RKO (cell line): ENCODE measurements at regions not wholly inside any gene's neighbourhood (a gene's known extent, or its start where the extent isn't known, plus 50 kb on each side); places are given as distances from the start of the nearest gene placed in this dataset.
A peak's percentile ranks its signal among the peaks of the same experiment; 100 is the strongest.

Source experiments
- DNase-seq: peaks from one replicate; pipeline ENCODE4 v3.0.0-alpha.2; 2016; ENCODE audit warnings: low spot score

DNA sequence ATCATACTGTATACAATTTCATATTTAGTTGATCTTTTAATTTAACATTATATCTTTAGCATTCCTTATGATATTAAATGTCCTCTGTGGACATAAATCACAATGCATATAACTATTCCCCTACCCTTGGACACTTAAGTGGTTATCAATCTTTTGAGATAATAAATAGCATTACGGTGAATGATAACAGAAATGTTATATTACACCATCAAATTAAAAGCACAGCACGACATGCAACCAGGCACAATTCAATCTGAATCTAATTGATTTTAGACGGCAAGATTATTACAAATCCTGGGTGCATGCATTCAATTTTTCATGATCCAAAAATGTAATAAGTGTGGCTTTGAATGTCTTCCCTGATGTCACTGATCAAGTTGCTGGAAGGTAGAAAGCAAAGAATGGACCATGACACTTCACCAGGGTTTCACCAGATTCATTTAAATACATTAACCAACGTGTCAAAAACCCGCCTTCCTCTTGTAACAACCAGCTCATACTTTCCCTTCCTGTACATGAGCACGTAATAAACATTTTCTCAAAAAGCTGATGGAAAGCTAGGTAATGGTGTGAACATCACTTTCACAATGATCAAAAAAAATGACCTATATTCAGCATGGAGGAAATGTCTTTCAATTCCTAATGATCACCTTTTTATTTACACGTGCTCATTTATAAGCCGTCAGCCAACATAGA lies 513.7 kb upstream of the ID2 start:
- no peak for DNase-seq

DNA sequence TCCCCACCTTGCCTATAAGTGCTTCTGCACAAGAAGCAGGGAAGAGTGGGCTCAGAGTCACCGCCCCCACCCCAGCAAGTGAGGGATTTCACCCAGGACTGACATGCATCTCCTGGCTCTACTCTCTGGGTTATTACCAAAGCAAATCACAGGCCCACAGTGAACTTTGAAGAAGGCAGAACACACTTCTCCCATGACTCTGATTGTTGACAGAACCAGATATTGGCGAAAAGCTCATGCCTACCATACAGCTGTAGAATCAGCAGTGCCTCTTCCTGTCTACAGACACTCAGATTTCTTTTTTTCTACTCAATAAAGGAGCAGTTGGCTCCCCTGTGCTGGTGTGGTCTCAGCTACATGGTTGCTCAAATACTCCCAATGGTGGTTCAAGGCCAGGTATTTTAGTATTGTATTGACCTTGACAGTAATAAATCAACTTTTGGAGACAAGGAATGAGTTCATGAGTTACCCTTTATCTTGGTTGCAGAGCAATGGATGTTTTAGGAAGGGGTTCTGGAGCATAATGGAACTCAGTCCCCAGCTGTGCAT lies 512.9 kb upstream of the ID2 start:
- no peak for DNase-seq

DNA sequence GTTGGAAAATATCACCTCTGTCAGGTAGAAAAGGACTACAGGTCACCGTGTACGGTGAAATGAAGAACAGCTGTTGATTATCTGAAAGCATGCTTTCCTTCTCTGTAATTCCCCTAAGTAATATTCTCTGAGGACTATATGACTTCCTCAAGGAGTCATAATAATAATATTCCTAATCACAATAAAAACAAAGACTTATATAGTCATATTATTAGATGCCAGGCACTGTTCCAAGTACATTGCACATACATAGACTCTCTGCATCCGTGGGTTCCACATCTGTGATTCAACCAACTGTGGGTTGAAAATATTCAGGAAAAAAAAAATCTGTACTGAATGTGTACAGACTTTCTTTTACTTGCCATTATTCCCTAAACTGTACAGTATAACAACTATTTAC lies 512.4 kb upstream of the ID2 start:
- no peak for DNase-seq

DNA sequence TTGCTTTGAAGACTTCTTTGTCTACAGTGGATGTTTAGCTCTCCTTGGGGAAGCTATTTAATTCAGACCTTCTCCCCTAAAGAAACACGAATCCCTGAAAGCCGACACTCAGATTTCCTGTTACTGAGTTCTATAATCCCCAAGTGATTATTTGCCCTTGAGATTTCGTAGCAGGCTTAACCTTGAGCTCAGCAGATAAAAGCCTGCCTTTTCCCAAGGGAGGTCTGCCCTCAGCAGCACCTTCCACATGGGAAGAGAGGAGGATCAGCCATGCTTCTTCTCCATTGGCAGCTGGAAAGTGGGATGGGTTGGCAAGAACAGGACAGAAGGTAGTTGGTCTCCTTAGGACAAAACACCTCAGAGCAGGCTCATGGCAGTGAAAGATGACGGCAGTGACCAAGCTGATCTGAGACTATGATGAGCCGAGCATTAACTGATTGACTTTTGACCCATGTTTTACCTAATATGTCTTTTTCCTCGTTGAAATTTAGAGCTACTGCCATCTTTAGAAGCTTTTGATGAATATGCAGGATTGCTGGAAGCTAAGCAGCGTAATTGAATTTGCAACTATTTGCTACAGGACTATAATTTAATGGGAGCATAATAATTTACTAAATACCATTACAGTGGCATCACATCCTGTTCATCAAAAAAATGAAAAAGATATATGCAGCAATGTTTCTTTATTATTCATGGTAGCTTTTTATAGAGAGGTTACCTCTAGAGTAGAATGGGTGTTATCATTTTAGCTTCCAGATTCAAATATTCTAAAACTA lies 511.1 kb upstream of the ID2 start:
- no peak for DNase-seq

DNA sequence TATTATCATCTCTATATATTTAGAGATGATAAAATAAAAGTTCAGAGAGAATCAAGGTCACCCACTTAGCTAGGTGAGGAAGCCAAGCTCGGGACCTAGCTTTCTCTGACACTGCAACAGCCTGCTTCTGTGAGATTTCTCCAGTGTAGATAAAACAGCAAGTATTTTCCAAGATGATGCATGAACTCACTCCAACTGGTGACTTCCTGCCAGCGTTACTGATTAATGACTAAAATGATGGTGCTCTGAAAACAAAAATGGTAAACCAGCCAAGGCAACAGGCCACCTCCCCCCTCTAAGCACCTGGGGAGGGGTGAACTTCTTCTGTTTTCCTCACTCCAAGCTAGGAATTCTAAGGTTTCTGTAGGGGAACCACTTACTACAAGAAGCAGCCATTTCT lies 510.2 kb upstream of the ID2 start:
- no peak for DNase-seq

DNA sequence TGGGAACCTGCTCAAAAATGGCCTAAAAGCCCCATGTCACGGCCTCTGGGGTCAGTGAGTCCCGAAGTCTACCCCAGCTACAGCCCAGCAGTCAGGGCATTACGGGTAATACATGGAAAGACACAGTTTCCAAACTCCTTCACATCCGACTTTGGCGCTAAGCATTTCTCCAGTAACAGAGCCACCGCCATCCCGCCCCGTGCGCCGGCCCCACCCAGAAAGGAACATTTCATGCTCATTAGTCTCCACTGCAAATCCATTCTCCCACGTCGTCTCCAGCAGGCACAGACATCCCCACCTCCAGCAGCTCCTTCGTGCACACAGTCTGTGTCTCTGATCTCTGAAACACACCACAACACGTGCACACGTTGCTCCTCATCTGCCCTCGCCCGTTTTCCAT lies 509.2 kb upstream of the ID2 start:
- no peak for DNase-seq

DNA sequence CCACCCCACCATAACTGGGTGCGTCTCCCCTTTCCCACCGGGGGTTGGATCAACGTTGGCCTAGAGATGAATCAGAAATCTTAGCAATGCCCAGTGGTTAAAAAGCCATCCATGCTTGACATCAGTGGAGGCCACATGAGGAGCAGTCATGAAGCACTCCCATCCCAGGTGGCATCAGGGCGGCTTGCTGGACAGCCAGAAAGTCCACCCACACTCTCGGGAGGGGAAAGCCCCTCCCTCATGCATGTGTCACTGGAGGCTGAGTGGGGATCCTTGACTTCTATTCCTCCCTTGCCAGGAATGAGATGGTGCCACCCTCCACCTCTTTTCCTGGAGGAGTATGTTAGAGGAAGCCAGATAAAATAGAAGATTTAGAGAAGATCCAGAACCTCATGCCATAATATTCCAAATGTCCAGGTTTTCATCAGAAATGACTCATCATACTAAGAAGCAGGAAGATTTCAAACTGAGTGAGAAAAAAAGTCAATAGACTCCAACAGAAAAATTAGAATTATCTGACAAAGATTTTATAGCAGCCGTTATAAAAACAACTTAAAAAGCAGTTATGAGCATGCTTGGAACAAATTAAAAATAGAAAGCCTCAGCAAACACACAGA lies 507.1 kb upstream of the ID2 start:
- no peak for DNase-seq

DNA sequence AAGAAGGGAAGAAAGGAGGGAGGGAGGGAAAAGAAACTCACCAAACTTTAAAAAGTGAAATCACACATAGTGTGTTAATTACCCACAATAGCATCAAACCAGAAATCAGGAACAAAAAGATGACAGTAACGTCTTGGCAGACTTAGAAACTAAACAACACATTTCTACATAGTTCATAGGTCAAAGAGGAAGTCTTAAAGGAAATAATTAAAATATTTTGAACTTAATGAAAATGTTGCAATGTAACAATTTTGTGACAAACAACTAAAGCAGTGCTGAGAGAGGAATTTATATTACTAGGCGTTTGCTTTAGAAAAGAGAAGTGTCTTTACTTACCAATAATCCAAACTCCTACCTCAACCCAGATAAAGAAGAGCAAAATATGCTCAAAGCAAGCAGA lies 505.0 kb upstream of the ID2 start:
- no peak for DNase-seq

DNA sequence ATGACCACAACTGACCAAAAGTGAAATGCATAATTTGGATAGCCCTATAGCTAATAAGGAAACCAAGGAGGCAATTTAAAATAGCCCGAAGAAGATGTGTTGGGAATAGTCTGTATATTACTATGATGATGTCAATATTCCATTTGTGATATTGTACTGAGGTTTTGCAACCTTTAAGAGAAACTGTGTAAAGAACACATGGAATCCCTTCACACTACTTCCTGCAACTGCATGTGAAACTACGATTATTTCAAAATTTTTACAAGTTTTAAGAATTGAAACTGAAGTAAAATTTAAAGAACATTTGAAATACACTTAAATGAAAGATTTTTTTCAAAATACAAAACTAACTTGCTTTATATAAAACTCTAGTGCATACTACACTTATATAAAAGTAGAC lies 504.3 kb upstream of the ID2 start:
- no peak for DNase-seq

DNA sequence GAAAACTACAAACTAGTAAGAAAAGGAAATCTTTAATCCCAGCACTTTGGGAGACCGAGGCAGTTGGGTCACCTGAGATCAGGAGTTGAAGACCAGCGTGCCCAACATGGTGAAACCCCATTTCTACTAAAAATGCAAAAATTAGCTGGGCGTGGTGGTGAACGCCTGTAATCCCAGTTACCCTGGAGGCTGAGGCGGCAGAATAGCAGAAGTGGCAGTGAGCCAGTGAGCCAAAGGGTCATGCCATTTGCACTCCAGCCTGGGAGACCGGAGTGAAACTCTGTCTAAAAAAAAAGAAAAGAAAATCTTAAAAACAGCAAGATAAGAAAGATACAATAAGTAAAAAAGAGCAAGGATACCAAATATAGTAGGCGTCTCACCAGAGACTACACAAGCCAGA lies 502.9 kb upstream of the ID2 start:
- DNase-seq, result no peak

DNA sequence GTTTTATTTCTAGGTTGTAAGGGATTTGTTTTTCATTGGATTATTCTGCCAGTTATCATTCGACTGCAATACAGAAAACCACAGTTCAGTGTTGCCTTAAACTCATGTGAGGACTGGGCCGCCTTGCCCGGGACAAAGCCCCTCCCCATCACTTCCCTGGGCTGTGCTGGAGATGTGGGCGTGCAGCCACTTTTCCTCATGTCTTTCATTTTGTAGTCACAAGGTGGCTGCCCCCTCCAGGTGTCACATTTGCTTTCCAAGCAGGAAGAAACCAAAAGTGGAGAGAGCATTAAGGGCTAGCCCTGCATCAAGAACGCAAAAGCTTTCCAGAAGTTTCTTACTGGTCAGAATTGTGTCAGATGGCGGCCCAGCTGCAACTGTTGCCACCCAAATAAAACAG lies 492.5 kb upstream of the ID2 start:
- no peak for DNase-seq

DNA sequence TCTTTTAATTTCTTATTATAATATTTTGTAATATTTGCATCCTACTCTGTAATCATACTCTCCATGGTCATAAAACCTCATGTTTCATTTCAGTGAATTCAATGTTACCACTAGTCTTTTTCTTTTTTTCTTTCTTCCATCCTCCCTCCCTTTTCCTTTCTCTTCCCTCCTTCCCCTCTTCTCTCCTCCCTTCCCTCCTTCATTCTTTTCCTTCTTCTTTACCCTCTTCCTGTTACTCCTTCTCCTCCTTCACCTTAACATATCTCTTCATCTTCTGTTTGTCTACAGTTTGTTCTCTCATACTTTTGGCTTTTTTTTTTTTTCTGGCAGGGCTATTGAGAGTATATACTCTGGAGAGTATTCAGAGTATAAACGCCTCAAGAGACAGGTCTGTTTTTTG lies 491.6 kb upstream of the ID2 start:
- no peak for DNase-seq

DNA sequence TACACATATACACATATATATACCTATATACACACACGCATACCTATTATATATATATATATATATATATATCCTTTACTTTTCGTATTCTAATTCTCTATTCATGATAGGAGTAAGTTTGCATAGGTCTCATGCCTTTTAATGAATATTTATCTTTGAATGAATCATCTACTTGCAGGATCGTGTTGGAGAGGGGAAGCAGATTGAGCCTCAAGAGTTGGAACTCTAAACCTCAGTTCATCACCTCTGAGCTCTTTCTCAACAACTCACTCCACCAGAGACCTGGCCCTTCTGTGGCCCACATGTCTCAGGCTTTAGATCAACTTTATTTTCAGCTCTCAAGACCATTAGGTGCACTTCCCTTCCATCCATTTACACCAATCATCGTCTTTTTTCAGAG lies 490.4 kb upstream of the ID2 start:
- no peak for DNase-seq

DNA sequence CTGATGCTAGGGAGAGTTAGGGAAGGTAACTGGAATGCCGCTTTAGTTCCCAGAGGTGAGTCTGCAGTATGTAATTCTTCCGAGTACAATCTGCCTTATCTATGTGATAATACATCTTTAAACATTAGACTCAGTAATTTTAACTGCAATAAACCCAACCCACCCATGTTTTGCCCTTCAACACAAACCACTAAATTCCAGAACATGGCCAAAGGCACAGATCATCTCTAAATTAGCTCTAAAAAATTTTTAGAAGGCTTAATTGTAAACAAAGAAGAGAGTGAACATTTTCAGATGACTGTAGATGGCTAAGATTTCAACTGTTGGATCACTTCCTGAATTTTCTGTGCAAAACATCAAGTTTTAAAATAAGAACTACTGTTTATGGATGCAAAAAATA lies 488.7 kb upstream of the ID2 start:
- DNase-seq, result no peak

DNA sequence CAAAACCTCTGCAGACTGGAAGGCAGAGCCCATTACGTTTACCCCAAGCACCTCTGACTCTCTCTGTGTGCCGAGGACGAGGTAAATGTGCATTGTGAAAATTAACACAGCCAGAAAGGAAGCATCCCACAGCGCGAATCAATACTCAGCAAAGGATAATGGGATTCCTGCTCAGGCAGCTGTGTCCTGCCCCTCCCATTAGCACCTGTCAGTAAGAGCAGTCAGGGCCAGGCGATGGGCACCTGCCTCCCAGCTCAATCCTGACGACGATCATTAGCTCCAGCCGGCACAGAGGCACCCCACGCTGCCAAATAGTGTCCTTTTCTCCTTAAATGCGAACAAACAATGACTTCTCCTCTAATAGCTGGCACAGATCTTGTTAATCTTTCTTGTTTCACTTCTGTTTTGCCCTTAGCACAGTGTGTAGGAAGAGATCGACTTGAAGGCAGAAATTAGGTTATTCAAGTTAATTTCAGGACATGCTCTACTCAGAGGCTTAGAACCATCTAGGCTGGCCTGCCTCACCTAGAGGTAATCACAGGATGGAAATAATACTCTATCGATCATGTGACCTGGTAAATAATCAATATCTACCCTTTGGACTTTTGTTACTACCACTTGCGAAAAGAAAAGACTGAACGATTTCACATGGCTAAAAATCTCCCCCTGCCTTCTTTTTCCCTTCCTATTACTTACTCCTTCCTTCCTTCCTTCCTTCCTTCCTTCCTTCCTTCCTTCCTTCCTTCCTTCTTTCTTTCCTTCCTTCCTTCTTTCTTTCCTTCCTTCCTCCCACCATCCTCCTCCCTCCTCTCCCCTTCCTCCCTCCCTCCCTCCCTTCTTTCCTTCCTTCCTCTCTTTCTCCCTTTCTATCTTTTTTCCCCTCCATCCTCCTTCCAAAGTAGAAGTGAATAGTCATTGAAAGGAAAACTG lies 487.9 kb upstream of the ID2 start:
- no peak for DNase-seq

DNA sequence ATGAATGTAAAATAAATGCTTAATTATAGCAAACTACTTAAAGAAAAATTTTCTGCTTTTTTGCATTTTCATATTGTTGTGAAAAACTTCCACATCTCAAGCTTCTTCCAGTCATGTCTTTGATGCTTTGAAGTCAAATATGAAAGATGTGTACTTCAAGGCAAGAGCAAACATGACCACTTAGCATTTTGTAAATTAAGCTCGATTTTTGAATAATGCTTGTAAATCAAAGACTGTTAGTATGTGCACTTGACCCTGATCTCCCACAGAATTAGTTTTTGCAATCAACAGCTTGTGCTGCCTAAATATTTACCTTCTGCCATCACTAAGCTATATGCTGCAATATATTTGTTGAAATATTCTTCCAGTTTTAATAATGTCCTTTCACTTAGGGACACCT lies 486.1 kb upstream of the ID2 start:
- no peak for DNase-seq

DNA sequence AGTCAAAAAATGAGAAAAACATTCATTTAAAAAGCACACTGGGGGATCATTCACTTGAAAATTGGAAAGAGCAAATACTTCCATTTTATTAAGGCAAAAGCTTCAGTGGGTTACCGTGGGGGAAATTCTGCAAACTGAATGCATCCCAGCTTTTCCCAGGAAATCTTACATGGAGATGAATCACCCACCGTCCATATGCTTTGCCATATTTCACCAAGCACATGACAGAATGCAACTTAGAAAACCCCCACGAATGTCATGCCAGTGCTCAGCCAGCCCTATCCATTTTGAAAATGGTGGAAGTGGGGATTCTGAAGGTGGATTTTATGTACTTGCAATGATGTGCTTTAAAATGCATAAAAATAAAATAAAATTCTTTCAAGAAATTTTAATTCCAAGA lies 485.5 kb upstream of the ID2 start:
- no peak for DNase-seq

DNA sequence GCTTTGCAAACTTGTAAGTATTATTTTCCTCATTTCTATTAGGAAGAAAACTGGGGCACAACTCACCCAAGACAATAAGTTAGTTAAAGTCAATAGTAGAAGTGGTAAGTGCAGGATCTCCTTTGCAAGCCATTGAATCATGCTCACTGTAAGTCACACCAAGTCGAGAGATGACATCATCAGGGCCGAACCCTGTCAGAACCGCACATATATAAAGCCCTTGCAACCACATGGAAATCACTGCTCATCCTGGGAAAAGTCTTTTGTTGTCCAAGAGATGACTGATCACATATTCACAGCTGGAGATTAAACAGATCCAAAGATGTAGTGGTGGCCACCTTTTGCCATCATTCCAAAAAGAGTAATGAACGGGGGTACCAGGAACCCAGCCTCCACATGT lies 484.8 kb upstream of the ID2 start:
- peak; percentile 19 for DNase-seq

DNA sequence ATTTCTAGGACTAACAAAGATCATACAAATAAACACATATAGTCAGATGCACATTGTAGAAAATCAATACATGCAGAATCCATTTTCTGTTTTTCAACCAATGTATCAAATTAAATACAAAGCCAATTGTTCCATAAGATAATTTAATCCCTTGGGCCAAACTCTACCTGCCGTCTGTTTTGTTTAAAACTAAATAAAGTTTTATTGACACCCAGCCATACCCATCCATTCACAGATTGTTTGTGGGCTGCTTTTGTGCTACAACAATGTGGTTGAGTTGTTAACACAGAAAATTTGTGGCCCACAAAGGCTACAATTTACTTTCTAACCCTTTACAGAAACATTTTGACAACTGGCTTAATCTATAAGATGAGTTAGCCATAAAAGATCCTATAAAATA lies 484.0 kb upstream of the ID2 start:
- no peak for DNase-seq

DNA sequence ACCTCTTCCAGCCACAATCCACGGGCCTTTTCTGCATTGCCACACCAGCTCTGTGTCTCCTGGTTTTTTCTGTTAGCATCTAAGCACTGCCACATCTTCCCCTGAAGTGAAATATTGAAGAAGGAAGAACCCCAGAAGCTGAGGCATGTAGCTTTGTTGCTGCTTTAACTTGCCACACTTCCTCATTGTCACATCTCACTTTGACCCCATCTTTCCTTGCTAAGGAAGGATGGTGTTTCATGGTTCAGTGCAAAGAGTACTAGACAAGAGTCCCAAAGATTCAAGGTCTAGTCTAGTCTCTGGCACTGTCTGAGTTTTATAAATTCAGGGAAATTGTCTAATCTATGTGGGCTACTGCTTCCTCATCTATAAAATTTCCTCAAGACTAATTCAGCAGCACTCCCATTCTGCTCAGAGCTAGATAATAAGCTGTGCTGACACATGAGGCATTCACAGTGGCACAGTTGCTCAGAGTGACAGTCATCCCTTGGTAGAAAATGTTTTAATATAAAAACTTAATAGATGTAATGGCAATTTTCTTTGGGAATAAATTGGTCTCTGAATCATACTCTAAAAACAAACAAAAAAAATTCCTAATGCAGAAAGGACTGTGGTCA lies 483.0 kb upstream of the ID2 start:
- DNase-seq, result no peak

DNA sequence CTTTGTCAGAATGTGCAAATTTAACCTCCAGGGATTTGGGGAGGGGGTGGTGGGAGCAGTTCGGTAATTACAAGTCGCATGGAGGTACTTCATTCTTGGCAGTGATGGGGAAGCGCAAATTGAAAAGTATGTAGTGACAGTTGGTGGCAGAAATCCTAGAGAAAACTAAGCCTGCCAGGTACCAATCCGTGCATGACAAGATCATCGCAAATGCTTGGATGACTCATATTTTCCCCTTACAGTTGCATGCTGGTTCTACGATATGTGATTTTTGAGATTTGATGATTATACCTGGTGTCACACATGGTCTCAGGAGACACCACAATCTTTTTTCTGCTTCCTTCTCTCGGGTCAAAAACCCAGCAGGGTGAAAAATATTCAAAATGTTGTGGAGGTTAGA lies 479.7 kb upstream of the ID2 start:
- DNase-seq, result no peak

DNA sequence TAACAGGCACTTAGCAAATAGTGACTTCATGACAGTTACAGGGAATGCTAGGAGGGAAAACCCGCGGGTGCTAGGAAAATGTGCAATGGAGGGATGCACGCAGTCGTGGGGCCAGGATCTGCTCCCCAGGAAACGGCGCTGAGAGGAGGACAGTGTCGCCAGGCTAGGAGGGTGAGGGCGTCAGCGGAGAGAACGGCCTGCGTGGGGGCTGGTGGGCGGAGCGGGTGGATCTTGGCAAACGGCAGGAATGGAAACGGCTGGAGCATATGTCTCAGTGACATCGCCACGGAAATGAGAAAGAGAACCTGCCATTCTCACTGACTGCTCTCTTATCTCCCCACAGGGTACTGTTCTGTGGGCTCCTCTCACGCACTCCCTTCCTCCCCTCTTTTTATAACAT lies 478.5 kb upstream of the ID2 start:
- no peak for DNase-seq
